Loucy (cell line): ENCODE measurements at regions not wholly inside any gene's neighbourhood (a gene's known extent, or its start where the extent isn't known, plus 50 kb on each side); places are given as distances from the start of the nearest gene placed in this dataset.

Experiments
- H2AFZ ChIP-seq: fragments of 200-600 bp; sonication (generic); 2 replicates; pipeline ENCODE4 v1.6.0; 2016; ENCODE audit warnings: antibody characterized with exemption, mild to moderate bottlenecking, low read length, moderate library complexity
- H3F3A ChIP-seq: fragments of 200-600 bp; 2 replicates; pipeline ENCODE4 v1.6.0; 2016; ENCODE audit warnings: antibody characterized with exemption, low read depth, mild to moderate bottlenecking
- H3K27me3 ChIP-seq: fragments of 200-600 bp; sonication (generic); 2 replicates; pipeline ENCODE4 v1.6.1; 2014; ENCODE audit warnings: low read length, mild to moderate bottlenecking; ENCODE audit not compliant: insufficient read depth, poor library complexity, severe bottlenecking
- H3K36me3 ChIP-seq: fragments of 200-600 bp; sonication (generic); 2 replicates; pipeline ENCODE4 v1.6.1; 2016; ENCODE audit warnings: low read length; ENCODE audit not compliant: insufficient read depth
- H3K4me1 ChIP-seq: fragments of 200-600 bp; sonication (generic); 2 replicates; pipeline ENCODE4 v1.5.1; 2014; ENCODE audit warnings: low read length, mild to moderate bottlenecking; ENCODE audit not compliant: insufficient read depth, poor library complexity, severe bottlenecking
- H3K4me2 ChIP-seq: fragments of 200-600 bp; sonication (generic); 2 replicates; pipeline ENCODE4 v1.6.0; 2014; ENCODE audit warnings: antibody characterized with exemption, low read length, low read depth, mild to moderate bottlenecking; ENCODE audit not compliant: poor library complexity, severe bottlenecking
- H3K4me3 ChIP-seq: fragments of 200-600 bp; sonication (generic); 2 replicates; pipeline ENCODE4 v1.5.1; 2014; ENCODE audit warnings: low read length, mild to moderate bottlenecking, mixed read lengths; ENCODE audit not compliant: poor library complexity, severe bottlenecking
- H3K79me2 ChIP-seq: fragments of 200-600 bp; sonication (generic); 2 replicates; pipeline ENCODE4 v1.6.1; 2014; ENCODE audit warnings: low read length; ENCODE audit not compliant: insufficient read depth
- H3K9ac ChIP-seq: fragments of 200-600 bp; sonication (generic); 2 replicates; pipeline ENCODE4 v1.6.0; 2014; ENCODE audit warnings: mild to moderate bottlenecking, low read depth, low read length, moderate library complexity; ENCODE audit not compliant: poor library complexity, severe bottlenecking
- H3K9me2 ChIP-seq: fragments of 200-600 bp; sonication (generic); replicated peaks from 2 replicates; pipeline ENCODE4 v1.6.1; 2016; ENCODE audit warnings: low read depth, low read length, mixed read lengths
- H3K9me3 ChIP-seq: fragments of 200-600 bp; sonication (generic); 2 replicates; pipeline ENCODE4 v1.6.1; 2014; ENCODE audit warnings: mild to moderate bottlenecking, antibody characterized with exemption, low read length, low read depth; ENCODE audit not compliant: insufficient read depth
- H4K20me1 ChIP-seq: fragments of 200-600 bp; sonication (generic); 2 replicates; pipeline ENCODE4 v1.6.0; 2014; ENCODE audit warnings: antibody characterized with exemption, low read length, mild to moderate bottlenecking; ENCODE audit not compliant: insufficient read depth, poor library complexity, severe bottlenecking
- CTCF ChIP-seq: fragments of 200-600 bp; sonication (generic); conservative IDR thresholded peaks from 2 replicates; pipeline ENCODE4 v1.5.1; 2014; ENCODE audit warnings: mild to moderate bottlenecking, antibody characterized with exemption, low read length
- EZH2phosphoT487 ChIP-seq: fragments of 200-600 bp; IDR thresholded peaks from 2 replicates; pipeline ENCODE4 v1.6.1; 2018; ENCODE audit warnings: antibody characterized with exemption, mild to moderate bottlenecking, moderate library complexity, borderline replicate concordance

- H3K79me2 ChIP-seq, result no peaks in the 10 kb centered on the region
- no peaks in the 10 kb centered on the region for H4K20me1 ChIP-seq
- H3K4me2 ChIP-seq, result no peak overlapping the region
- no peak for TF ChIP-seq CTCF
- TF ChIP-seq EZH2phosphoT487, result no peak
- H3K36me3 ChIP-seq, result no peaks in the 10 kb centered on the region
- H3K9me2 ChIP-seq, result no peaks in the 10 kb centered on the region
- H2AFZ ChIP-seq, result no peak overlapping the region
- H3F3A ChIP-seq, result no peaks in the 10 kb centered on the region
- H3K9me3 ChIP-seq, result no peaks in the 10 kb centered on the region
- H3K4me1 ChIP-seq, result peaks cover 3% of the 10 kb centered on the region
- H3K9ac ChIP-seq, result no peak overlapping the region
- no peaks in the 10 kb centered on the region for H3K27me3 ChIP-seq
- H3K4me3 ChIP-seq, result no peak overlapping the region
These were observed 99.4 kb upstream of the RASGEF1B start for GRCh38 chr4:81571105-81571504.

- H3K4me3 ChIP-seq, result no peak overlapping the region
- H3K27me3 ChIP-seq, result no peaks in the 10 kb centered on the region
- no peaks in the 10 kb centered on the region for H3K79me2 ChIP-seq
- TF ChIP-seq EZH2phosphoT487 (no peak), CTCF (no peak)
- H2AFZ ChIP-seq, result peak overlapping the region; percentile 5
- H3K9ac ChIP-seq, result no peak overlapping the region
- no peak overlapping the region for H3K4me2 ChIP-seq
- peaks cover 12% of the 10 kb centered on the region for H3K4me1 ChIP-seq
- H3K9me2 ChIP-seq, result no peaks in the 10 kb centered on the region
- no peaks in the 10 kb centered on the region for H4K20me1 ChIP-seq
- no peaks in the 10 kb centered on the region for H3F3A ChIP-seq
- no peaks in the 10 kb centered on the region for H3K9me3 ChIP-seq
- H3K36me3 ChIP-seq, result no peaks in the 10 kb centered on the region
These were observed 94.5 kb upstream of the RASGEF1B start for GRCh38 chr4:81566161-81566591.

- peak overlapping the region; percentile 5; the same call in 1 of the 2 replicates for H2AFZ ChIP-seq
These were observed 93.6 kb upstream of the RASGEF1B start for GRCh38 chr4:81565142-81565870.

More at GRCh38 chr4:81565142-81565870, 93.6 kb upstream of the RASGEF1B start:
- Histone ChIP-seq H3K36me3 (no peaks in the 10 kb centered on the region), H3K9ac (no peak overlapping the region), H3F3A (no peaks in the 10 kb centered on the region), H3K4me3 (no peak overlapping the region), H3K9me3 (no peaks in the 10 kb centered on the region), H3K4me1 (peaks cover 12% of the 10 kb centered on the region), H3K27me3 (no peaks in the 10 kb centered on the region), H4K20me1 (no peaks in the 10 kb centered on the region), H3K9me2 (no peaks in the 10 kb centered on the region), H3K79me2 (no peaks in the 10 kb centered on the region), H3K4me2 (no peak overlapping the region)
- TF ChIP-seq EZH2phosphoT487 (no peak), CTCF (no peak)
